GM18873 (cell line): ENCODE measurements at regions not wholly inside any gene's neighbourhood (a gene's known extent, or its start where the extent isn't known, plus 50 kb on each side); places are given as distances from the start of the nearest gene placed in this dataset.

ENCODE experiments used
- ATAC-seq: cut with Tn5 transposase; IDR thresholded peaks from one replicate; pipeline ENCODE4 v1.9.1; 2021; ENCODE audit warnings: mild to moderate bottlenecking, moderate library complexity, moderate number of reproducible peaks; ENCODE audit not compliant: unreplicated experiment, low FRiP score

- no peak for ATAC-seq
These were observed 452.1 kb downstream of the TMX3 start for GRCh38 chr18:68262690-68263294.

GRCh38 chr18:68256418-68257067, 458.4 kb downstream of the TMX3 start:
- ATAC-seq: no peak

- ATAC-seq: no peak
These were observed 470.1 kb downstream of the TMX3 start for GRCh38 chr18:68244786-68245185.

GRCh38 chr18:68241881-68242280, 473.0 kb downstream of the TMX3 start:
- ATAC-seq: no peak

- no peak for ATAC-seq
These were observed 480.2 kb downstream of the TMX3 start for GRCh38 chr18:68234676-68235075.

GRCh38 chr18:68234131-68234530, 480.8 kb downstream of the TMX3 start:
- no peak for ATAC-seq

GRCh38 chr18:68233018-68233417, 481.9 kb downstream of the TMX3 start:
- no peak for ATAC-seq

GRCh38 chr18:68229351-68229750, 485.6 kb downstream of the TMX3 start:
- ATAC-seq: no peak

GRCh38 chr18:68221111-68221724, 493.7 kb downstream of the TMX3 start:
- no peak for ATAC-seq

- no peak for ATAC-seq
These were observed 494.4 kb downstream of the TMX3 start for GRCh38 chr18:68220458-68220857.

- no peak for ATAC-seq
These were observed 495.0 kb downstream of the TMX3 start for GRCh38 chr18:68219872-68220271.

- ATAC-seq: no peak
These were observed 495.6 kb downstream of the TMX3 start for GRCh38 chr18:68219274-68219673.

GRCh38 chr18:68215931-68216330, 499.0 kb downstream of the TMX3 start:
- no peak for ATAC-seq

- no peak for ATAC-seq
These were observed 528.9 kb downstream of the TMX3 start for GRCh38 chr18:68186039-68186438.

- no peak for ATAC-seq
These were observed 533.0 kb downstream of the TMX3 start for GRCh38 chr18:68181956-68182355.

- ATAC-seq: no peak
These were observed 535.1 kb downstream of the TMX3 start for GRCh38 chr18:68179811-68180210.

GRCh38 chr18:68178921-68179320, 536.0 kb downstream of the TMX3 start:
- ATAC-seq: no peak

GRCh38 chr18:68177807-68178702, 536.9 kb downstream of the TMX3 start:
- ATAC-seq: no peak

- no peak for ATAC-seq
These were observed 538.0 kb downstream of the TMX3 start for GRCh38 chr18:68176901-68177300.

GRCh38 chr18:68172842-68173549, 541.9 kb downstream of the TMX3 start:
- ATAC-seq: no peak
